Chondrocyte (in vitro differentiated cells): ENCODE measurements at regions not wholly inside any gene's neighbourhood (a gene's known extent, or its start where the extent isn't known, plus 50 kb on each side); places are given as distances from the start of the nearest gene placed in this dataset.

Source experiments
- DNase-seq: peaks from one replicate; pipeline ENCODE4 v3.0.0; 2021; ENCODE audit warnings: mixed read lengths, low spot score
- H3K27ac Mint-ChIP-seq: one replicate; pipeline ENCODE4 v1.8.0; 2021; ENCODE audit warnings: mild to moderate bottlenecking, moderate library complexity, mixed read lengths; ENCODE audit not compliant: unreplicated experiment
- H3K27me3 Mint-ChIP-seq: 2 replicates; pipeline ENCODE4 v1.8.0; 2021; ENCODE audit warnings: low read depth, mixed read lengths
- H3K36me3 Mint-ChIP-seq: 2 replicates; pipeline ENCODE4 v1.8.0; 2021; ENCODE audit warnings: low read depth, mixed read lengths
- H3K4me1 Mint-ChIP-seq: 2 replicates; pipeline ENCODE4 v1.8.0; 2021; ENCODE audit warnings: low read depth, mild to moderate bottlenecking, mixed read lengths
- H3K4me3 Mint-ChIP-seq: one replicate; pipeline ENCODE4 v1.8.0; 2021; ENCODE audit warnings: mild to moderate bottlenecking, moderate library complexity, mixed read lengths; ENCODE audit not compliant: unreplicated experiment
- H3K9me3 Mint-ChIP-seq: 2 replicates; pipeline ENCODE4 v1.8.0; 2021; ENCODE audit warnings: low read depth, mixed read lengths
- CTCF ChIP-seq: fragments of 200-600 bp; sonication (generic); IDR thresholded peaks from 2 replicates; pipeline ENCODE4 v1.5.0; 2021; ENCODE audit warnings: antibody characterized with exemption, mild to moderate bottlenecking, moderate library complexity

GRCh38 chr13:33636955-33637670 lies 180.8 kb upstream of the RFC3 start:
- Mint-ChIP-seq H3K27ac (no peak overlapping the region), H3K4me1 (peaks cover 25% of the 10 kb centered on the region), H3K9me3 (no peaks in the 10 kb centered on the region), H3K4me3 (no peak overlapping the region), H3K36me3 (no peaks in the 10 kb centered on the region), H3K27me3 (no peaks in the 10 kb centered on the region)
- DNase-seq: no peak
- no peak for TF ChIP-seq CTCF

GRCh38 chr13:33637978-33638743 lies 179.8 kb upstream of the RFC3 start:
- Mint-ChIP-seq H3K4me1 (peaks cover 34% of the 10 kb centered on the region), H3K9me3 (no peaks in the 10 kb centered on the region), H3K36me3 (no peaks in the 10 kb centered on the region), H3K4me3 (no peak overlapping the region), H3K27ac (no peak overlapping the region), H3K27me3 (no peaks in the 10 kb centered on the region)
- no peak for DNase-seq
- no peak for TF ChIP-seq CTCF

- no peaks in the 10 kb centered on the region for H3K9me3 Mint-ChIP-seq
- no peak overlapping the region for H3K4me3 Mint-ChIP-seq
- no peak for TF ChIP-seq CTCF
- H3K27me3 Mint-ChIP-seq: no peaks in the 10 kb centered on the region
- DNase-seq: no peak
- no peaks in the 10 kb centered on the region for H3K36me3 Mint-ChIP-seq
- H3K27ac Mint-ChIP-seq: no peak overlapping the region
- H3K4me1 Mint-ChIP-seq: peaks cover 34% of the 10 kb centered on the region
Measured at GRCh38 chr13:33639158-33639557, 178.8 kb upstream of the RFC3 start.

DNA sequence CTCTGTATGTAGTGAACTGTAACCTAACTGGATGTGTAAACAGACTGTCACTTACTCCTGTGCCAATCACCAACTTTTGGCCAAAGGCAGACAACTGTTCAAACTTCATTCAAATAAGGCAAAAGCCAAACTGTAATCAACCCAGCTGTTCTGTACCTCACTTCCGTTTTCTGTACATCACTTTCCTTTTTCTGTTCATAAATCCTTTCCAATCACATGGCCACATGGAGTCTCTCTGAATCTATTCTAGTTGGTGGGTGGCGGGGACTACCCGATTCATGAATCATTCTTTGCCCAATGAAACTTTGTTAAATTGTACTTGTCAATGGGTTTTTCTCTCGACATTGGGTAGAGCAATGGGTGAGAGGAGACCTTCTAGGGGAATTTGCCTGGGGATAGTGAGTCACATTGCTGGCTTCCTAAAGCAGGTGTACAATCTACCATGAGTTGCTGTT lies 178.3 kb upstream of the RFC3 start:
- no peak overlapping the region for H3K4me3 Mint-ChIP-seq
- no peaks in the 10 kb centered on the region for H3K36me3 Mint-ChIP-seq
- H3K4me1 Mint-ChIP-seq: peaks cover 34% of the 10 kb centered on the region
- H3K9me3 Mint-ChIP-seq: no peaks in the 10 kb centered on the region
- no peaks in the 10 kb centered on the region for H3K27me3 Mint-ChIP-seq
- no peak for DNase-seq
- TF ChIP-seq CTCF: no peak
- H3K27ac Mint-ChIP-seq: no peak overlapping the region

DNA sequence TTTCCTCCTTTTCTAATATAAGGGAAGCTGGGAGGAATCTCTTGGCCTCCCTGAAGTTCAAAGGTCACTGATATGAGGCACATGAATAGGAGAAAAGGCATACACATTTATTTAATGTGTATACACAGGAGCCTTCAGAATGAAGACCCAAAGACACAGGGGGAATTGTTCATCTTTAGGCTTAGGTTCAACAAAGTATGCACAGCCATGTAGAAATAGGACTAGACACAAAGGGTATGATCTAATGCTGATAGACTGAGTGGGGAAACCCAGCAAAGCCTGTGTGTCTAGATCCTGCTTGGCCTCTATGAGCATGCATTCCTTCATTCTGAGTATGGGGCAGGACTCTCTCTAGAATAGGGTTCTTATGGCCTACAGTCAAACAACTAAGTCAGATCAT lies 177.1 kb upstream of the RFC3 start:
- peaks cover 35% of the 10 kb centered on the region for H3K4me1 Mint-ChIP-seq
- no peak for DNase-seq
- H3K27me3 Mint-ChIP-seq: no peaks in the 10 kb centered on the region
- H3K27ac Mint-ChIP-seq: no peak overlapping the region
- no peak overlapping the region for H3K4me3 Mint-ChIP-seq
- no peaks in the 10 kb centered on the region for H3K36me3 Mint-ChIP-seq
- no peaks in the 10 kb centered on the region for H3K9me3 Mint-ChIP-seq
- TF ChIP-seq CTCF: no peak
